ENCODE measurements at regions not wholly inside any gene's neighbourhood (a gene's known extent, or its start where the extent isn't known, plus 50 kb on each side); places are given as distances from the start of the nearest gene placed in this dataset.

DNA sequence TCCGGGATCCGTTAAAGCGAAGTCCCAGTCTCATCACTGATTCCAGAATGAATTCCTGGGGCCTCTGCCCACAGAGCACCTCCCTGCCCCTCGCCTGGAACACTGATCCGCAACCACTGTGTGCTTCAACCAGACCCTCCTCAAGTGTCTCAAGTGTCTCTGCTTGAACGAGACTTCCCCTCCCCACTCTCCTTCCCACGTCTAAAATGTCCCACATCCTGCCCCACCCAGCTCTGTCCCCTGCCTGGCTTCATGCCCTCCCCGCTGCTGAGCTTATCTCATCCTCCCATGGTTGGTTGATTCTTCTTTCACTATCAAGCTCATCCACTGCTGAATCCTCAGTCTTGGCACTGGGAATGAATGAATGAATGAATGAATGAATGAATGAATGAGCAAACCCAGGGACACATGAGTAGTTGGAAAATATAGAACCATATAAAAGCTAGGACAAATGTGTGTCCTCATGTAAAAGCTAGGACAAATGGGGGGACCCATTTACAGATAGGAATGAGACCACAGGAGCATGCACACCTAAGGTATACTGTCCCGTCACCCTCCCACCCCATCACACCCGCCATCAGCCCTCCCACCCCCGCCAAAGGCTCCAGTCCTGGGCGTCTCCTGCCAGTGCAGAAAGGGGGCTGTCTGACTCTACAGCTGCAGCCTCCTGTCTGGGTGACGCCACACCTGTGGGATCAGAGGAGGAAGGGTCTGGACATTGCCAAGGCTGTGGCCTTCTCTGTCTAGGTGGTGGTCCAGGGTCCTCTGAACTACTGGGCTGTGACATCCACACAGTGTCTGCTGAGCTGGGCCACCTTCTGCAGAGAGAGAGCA lies 71.4 kb upstream of the LINC01488 start:
- ChIA-PET CTCF (no interaction called here), POLR2A (no interaction called here)

DNA sequence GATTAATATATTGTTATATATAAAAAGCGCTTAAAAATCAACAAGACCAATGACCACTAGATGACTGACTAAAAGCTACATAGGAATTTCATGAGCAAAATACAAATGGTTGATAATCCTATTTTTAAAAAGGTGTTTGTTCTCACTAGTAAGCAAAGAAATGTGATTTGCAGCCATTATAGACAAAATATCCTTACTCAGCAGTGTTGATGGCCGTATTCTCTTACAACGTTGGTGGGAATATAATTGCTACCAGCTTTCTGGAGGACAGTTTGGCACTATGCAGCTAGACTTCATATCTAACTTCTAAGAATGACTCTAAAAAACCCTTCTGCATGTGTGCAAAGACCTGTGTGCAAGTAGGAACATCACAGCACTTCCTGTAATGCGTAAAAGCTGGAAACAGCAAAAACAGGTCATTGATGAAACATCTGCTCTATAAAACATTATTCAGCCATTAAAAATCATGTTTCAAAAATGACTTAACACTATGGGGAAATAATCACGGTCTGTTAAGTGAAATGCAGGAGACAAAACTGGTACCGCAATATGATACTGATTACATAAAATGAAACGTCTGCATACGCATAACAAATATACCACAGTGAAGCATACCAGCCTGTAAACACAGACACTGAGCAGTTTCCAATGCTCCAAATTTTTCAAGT lies 70.1 kb upstream of the LINC01488 start:
- POLR2A ChIA-PET, result no interaction called here
- CTCF ChIA-PET, result no interaction called here

DNA sequence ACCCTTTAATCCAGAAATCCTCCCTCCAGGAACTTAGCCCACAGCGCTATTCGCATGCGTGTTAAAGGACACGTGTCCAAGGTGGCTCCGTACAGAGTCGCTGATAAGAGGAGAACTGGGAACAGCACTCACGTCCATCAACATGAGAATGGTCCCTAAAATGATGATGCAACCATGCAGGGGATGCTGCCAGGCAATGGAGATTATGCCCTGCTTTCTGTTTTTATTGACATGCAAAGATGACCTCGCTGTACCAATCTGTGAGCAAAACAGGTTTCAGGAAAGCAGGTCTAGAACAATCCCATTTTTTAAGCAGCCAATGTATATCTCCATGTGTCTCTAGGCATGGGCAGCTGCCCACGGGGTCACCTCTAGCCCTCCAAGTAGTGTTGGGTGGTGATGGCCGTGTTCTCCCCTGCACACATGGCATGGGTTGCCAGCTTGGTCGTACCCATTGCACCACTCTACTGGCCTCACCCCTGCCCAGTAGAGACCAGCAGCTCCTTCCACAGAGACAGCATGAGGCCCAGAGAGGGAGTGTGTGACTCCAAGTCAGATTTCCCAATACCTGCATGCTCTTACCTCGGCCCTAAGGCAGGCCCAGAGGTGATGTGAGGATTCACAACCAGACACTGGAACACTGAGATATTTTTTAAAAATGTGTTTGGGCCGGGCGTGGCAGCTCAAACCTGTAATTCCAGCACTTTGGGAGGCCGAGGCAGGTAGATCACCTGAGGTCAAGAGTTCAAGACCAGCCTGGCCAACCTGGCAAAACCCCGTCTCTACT lies 68.3 kb upstream of the LINC01488 start:
- ChIA-PET CTCF (no interaction called here), POLR2A (no interaction called here)

GRCh38 chr11:69413993-69414392 lies 67.5 kb upstream of the LINC01488 start:
- ChIA-PET POLR2A (no interaction called here), CTCF (no interaction called here)

DNA sequence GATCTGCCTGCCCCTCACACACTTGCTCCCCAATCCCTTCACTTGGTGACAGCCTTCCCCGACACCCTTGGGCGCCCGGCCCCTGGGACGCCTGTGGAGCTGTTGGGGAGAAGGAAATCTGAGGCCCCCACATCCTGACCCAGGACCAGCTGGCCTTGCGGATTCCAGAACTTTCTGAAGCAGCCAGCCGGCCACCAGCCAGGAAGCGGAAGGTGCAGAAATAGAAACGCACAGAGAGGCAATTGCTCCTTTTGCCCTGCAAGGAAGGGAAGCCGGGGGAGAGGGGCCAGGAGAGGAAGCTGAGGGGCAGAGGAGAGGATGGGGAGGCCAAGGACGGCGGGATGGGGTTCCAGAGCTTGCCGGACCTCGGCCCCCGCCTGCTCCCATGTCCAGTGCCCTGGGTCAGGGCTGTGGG lies 66.7 kb upstream of the LINC01488 start:
- ChIA-PET CTCF (no interaction called here), POLR2A (no interaction called here)

- ChIA-PET CTCF (no interaction called here), POLR2A (no interaction called here)
These were observed 65.9 kb upstream of the LINC01488 start for GRCh38 chr11:69415411-69416142.

- ChIA-PET CTCF (no interaction called here), POLR2A (no interaction called here)
These were observed 65.3 kb upstream of the LINC01488 start for GRCh38 chr11:69416143-69416515.

DNA sequence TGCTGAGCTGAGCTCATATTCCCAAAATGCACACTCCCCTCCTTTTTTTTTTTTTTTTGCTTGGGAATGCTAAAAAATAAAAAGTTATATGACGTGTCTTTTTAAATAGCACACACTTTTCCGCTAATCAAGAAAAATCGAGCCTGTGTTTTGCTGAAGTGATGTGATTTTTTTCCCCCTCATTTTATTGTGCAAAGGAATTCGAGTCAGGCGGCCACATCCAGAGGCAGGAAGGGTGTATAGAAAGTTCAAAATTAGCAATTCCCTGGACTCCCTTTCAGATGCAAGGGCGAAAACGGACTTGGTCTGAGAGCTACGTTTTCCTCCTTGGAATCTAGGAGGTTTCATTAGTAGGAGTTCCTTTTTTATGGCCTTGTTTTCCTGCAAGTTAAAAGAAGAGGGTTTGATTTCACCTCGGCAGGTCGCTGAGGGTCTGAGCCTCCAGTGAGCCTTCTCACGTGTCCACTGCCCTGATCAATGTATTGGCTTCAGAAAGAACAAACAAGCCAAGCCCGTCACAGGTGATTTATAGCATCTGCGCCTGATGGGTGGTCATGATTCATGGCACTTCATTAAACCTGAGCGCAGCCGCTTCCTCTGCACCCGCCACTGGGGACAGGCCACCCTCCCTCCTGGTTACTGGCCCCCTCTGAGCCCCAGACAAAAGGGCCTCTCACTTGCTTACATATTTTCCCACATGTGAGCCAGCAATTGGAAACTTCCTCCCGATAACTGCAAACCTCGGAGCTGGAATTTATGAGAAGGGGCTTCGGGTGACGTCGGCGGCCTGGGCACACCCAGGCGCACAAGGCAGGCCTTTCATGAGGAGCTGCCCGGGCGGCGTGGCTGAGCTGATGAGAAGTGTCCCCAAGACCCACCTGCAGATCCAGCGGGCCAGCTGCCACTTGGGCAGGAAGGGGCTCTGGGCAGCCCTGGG lies 64.4 kb upstream of the LINC01488 start:
- POLR2A ChIA-PET, result no interaction called here
- CTCF ChIA-PET, result no interaction called here

GRCh38 chr11:69417699-69418085 lies 63.8 kb upstream of the LINC01488 start:
- ChIA-PET CTCF (no interaction called here), POLR2A (no interaction called here)

GRCh38 chr11:69418576-69419296 lies 62.7 kb upstream of the LINC01488 start:
- ChIA-PET CTCF (no interaction called here), POLR2A (no interaction called here)

- ChIA-PET POLR2A (no interaction called here), CTCF (no interaction called here)
These were observed 61.6 kb upstream of the LINC01488 start for GRCh38 chr11:69419662-69420395.

GRCh38 chr11:69422645-69423044 lies 58.8 kb upstream of the LINC01488 start:
- ChIA-PET CTCF (no interaction called here), POLR2A (no interaction called here)

- CTCF ChIA-PET, result no interaction called here
- POLR2A ChIA-PET, result no interaction called here
These were observed 58.3 kb upstream of the LINC01488 start for GRCh38 chr11:69423181-69423580.

DNA sequence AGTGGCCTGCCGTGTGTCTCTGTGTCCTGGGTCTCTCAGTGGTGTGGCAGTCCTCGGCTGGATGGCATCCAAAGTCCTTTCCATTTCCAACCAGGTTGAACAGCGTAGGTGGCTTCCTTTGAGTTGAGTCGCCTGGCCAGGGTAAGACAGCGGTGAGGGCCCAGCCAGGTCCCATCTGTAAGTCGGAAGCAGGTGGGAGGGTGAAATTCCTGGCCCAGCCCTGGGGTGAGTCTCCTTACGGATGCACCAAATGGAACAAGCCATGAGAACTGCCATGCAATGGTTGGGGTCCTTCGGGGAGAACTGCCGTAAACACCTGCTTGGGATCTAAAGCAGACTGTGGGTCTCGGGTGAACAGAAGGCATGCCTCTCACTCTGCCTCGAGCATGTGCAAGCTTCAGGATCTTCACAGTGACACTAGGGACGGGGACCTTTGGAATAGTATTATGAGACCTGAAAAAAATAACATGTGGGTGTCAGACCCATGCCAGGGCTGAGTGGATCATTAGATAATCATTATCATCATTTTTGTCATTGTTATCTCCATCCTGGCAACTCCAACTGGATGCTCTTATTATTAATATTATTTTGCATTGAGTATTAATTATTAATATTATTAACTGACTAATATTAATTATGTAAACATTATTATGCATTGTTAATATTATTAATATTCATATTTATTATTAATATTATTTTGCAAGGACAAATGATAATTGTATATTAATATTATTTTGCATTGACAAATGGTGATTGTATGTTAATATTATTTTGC lies 57.7 kb upstream of the LINC01488 start:
- CTCF ChIA-PET, result no interaction called here
- POLR2A ChIA-PET, result no interaction called here

- CTCF ChIA-PET, result no interaction called here
- POLR2A ChIA-PET, result no interaction called here
These were observed 56.7 kb upstream of the LINC01488 start for GRCh38 chr11:69424748-69425147.

GRCh38 chr11:69425444-69425843 lies 56.0 kb upstream of the LINC01488 start:
- POLR2A ChIA-PET, result no interaction called here
- CTCF ChIA-PET, result no interaction called here

- ChIA-PET POLR2A (interaction anchor here (0.7 kb wide), 1 partner anchor 281 kb away, joined by 3 read pairs; no protein-coding TSS in a partner anchor), CTCF (no interaction called here)
These were observed 55.4 kb upstream of the LINC01488 start for GRCh38 chr11:69425895-69426544.

All from activated CD8-positive, alpha-beta memory T cell treated with anti-CD3 and anti-CD28 coated beads for 36 hours (primary cell).